IMR-90 (cell line): ENCODE measurements at regions not wholly inside any gene's neighbourhood (a gene's known extent, or its start where the extent isn't known, plus 50 kb on each side); places are given as distances from the start of the nearest gene placed in this dataset.

Source experiments
- ATAC-seq: fragments of 200-7000 bp; cut with Tn5 transposase; 2 replicates; pipeline ENCODE4 v1.9.1; 2020; ENCODE audit warnings: low read depth, mild to moderate bottlenecking, moderate library complexity
- BruUV-seq: library from RNA; stranded (reverse); fragments of 400-500 nt; replicated peaks from 2 replicates; lab custom pipeline; 2021; lab: Mats Ljungman, UMichigan
- CTCF ChIA-PET: fragments of 300-600 bp; formaldehyde crosslinking; extraction: SDS; loops from one replicate; lab custom pipeline; 2021; ENCODE audit warnings: antibody characterized with exemption; lab: Yijun Ruan, JAX
- POLR2A ChIA-PET: fragments of 300-600 bp; sonication (Branson Sonifier 250); formaldehyde crosslinking; loops from one replicate; lab custom pipeline; 2022; ENCODE audit warnings: antibody characterized with exemption; ENCODE audit not compliant: unreplicated experiment; lab: Charles Lee
- DNase-seq: peaks from one replicate; pipeline ENCODE4 v3.0.0; 2013
- H2AFZ ChIP-seq: replicated peaks from 2 replicates; pipeline ENCODE3; 2013; ENCODE audit warnings: low read length, mild to moderate bottlenecking; ENCODE audit not compliant: poor library complexity
- H2AK5ac ChIP-seq: 2 replicates; pipeline ENCODE4 v1.6.1; 2013; ENCODE audit warnings: low read depth, low read length, inconsistent platforms
- H2AK9ac ChIP-seq: replicated peaks from 2 replicates; pipeline ENCODE3; 2013; ENCODE audit warnings: mild to moderate bottlenecking, low read depth, low read length, moderate library complexity; ENCODE audit not compliant: poor library complexity
- H2BK120ac ChIP-seq: 2 replicates; pipeline ENCODE4 v1.6.1; 2013; ENCODE audit warnings: low read depth, low read length, inconsistent platforms
- H2BK15ac ChIP-seq: 3 replicates; pipeline ENCODE4 v1.6.1; 2013; ENCODE audit warnings: low read depth, low read length, inconsistent platforms
- H2BK20ac ChIP-seq: 2 replicates; pipeline ENCODE4 v1.6.1; 2013; ENCODE audit warnings: low read depth, mild to moderate bottlenecking, inconsistent platforms, low read length, moderate library complexity
- H2BK5ac ChIP-seq: 2 replicates; pipeline ENCODE4 v1.6.1; 2013; ENCODE audit warnings: mild to moderate bottlenecking, low read depth, low read length, inconsistent platforms; ENCODE audit not compliant: poor library complexity, severe bottlenecking
- H3K14ac ChIP-seq: replicated peaks from 2 replicates; pipeline ENCODE4 v1.6.1; 2013; ENCODE audit warnings: low read depth, low read length, inconsistent platforms
- H3K18ac ChIP-seq: 2 replicates; pipeline ENCODE4 v1.6.1; 2013; ENCODE audit warnings: low read depth, low read length, control low read depth
- H3K23ac ChIP-seq: 2 replicates; pipeline ENCODE4 v1.6.1; 2013; ENCODE audit warnings: low read depth, low read length, inconsistent platforms
- H3K27ac ChIP-seq: 2 replicates; pipeline ENCODE4 v1.5.1; 2013; ENCODE audit warnings: mild to moderate bottlenecking, control low read depth, low read length; ENCODE audit not compliant: insufficient read depth
- H3K27me3 ChIP-seq: 2 replicates; pipeline ENCODE4 v1.6.1; 2013; ENCODE audit warnings: low read length; ENCODE audit not compliant: control insufficient read depth, insufficient read depth
- H3K36me3 ChIP-seq: 2 replicates; pipeline ENCODE4 v1.6.1; 2013; ENCODE audit warnings: low read length, mixed read lengths; ENCODE audit not compliant: control insufficient read depth, insufficient read depth
- H3K4ac ChIP-seq: 2 replicates; pipeline ENCODE4 v1.6.1; 2013; ENCODE audit warnings: low read depth, low read length, inconsistent platforms
- H3K4me1 ChIP-seq: 2 replicates; pipeline ENCODE4 v1.6.1; 2013; ENCODE audit warnings: low read length, mixed read lengths; ENCODE audit not compliant: control insufficient read depth, insufficient read depth
- H3K4me2 ChIP-seq: 2 replicates; pipeline ENCODE4 v1.6.1; 2013; ENCODE audit warnings: low read depth, mild to moderate bottlenecking, control low read depth, low read length, moderate library complexity
- H3K4me3 ChIP-seq: 2 replicates; pipeline ENCODE4 v1.5.1; 2013; ENCODE audit warnings: low read depth, mild to moderate bottlenecking, control low read depth, low read length, moderate library complexity; ENCODE audit not compliant: insufficient read depth
- H3K56ac ChIP-seq: 2 replicates; pipeline ENCODE4 v1.6.1; 2013; ENCODE audit warnings: low read length, inconsistent platforms; ENCODE audit not compliant: insufficient read depth; ENCODE audit errors: extremely low read depth
- H3K79me1 ChIP-seq, 2 experiments: 2 replicates each; pipeline ENCODE4 v1.6.1; 2013; ENCODE audit warnings: low read length in 2 of 2, inconsistent platforms in 1 of 2, low read depth in 1 of 2
- H3K9ac ChIP-seq: 2 replicates; pipeline ENCODE4 v1.6.1; 2013; ENCODE audit warnings: low read depth, low read length, control low read depth
- H3K9me1 ChIP-seq: 2 replicates; pipeline ENCODE4 v1.6.1; 2013; ENCODE audit warnings: low read length, inconsistent platforms; ENCODE audit not compliant: insufficient read depth
- H3K9me3 ChIP-seq: 2 replicates; pipeline ENCODE4 v1.6.1; 2013; ENCODE audit warnings: low read length; ENCODE audit not compliant: control insufficient read depth, insufficient read depth
- H4K20me1 ChIP-seq: 2 replicates; pipeline ENCODE4 v1.6.1; 2013; ENCODE audit warnings: low read length, inconsistent platforms; ENCODE audit not compliant: insufficient read depth
- H4K5ac ChIP-seq: 2 replicates; pipeline ENCODE4 v1.6.1; 2013; ENCODE audit warnings: mild to moderate bottlenecking, low read depth, low read length, control low read depth
- H4K8ac ChIP-seq, 2 experiments: 2 replicates each; pipeline ENCODE4 v1.6.1; 2013; ENCODE audit warnings: low read depth in 2 of 2, low read length in 2 of 2, control low read depth in 1 of 2, inconsistent platforms in 1 of 2
- H4K91ac ChIP-seq: 2 replicates; pipeline ENCODE4 v1.6.1; 2013; ENCODE audit warnings: low read depth, low read length, inconsistent platforms; ENCODE audit not compliant: insufficient read depth
- CEBPB ChIP-seq: IDR thresholded peaks from 2 replicates; pipeline ENCODE4 v1.6.1; 2012; ENCODE audit warnings: low read depth, low read length, improper control_type of control experiment
- CHD1 ChIP-seq: IDR thresholded peaks from 2 replicates; pipeline ENCODE4 v1.6.1; 2012; ENCODE audit warnings: low read depth, low read length, improper control_type of control experiment
- CTCF ChIP-seq: conservative IDR thresholded peaks from 2 replicates; pipeline ENCODE4 v1.5.1; 2012; ENCODE audit warnings: mild to moderate bottlenecking, low read depth, low read length, improper control_type of control experiment
- ELK1 ChIP-seq: fragments of 150-350 bp; IDR thresholded peaks from 2 replicates; pipeline ENCODE4 v1.6.1; 2016; ENCODE audit warnings: low read depth, mild to moderate bottlenecking, low read length, moderate library complexity, borderline replicate concordance
- FOS ChIP-seq: fragments of 150-350 bp; IDR thresholded peaks from 2 replicates; pipeline ENCODE4 v1.6.1; 2016; ENCODE audit warnings: low read depth, low read length
- MAFK ChIP-seq: IDR thresholded peaks from 2 replicates; pipeline ENCODE4 v1.6.1; 2012; ENCODE audit warnings: low read depth, low read length, improper control_type of control experiment
- MAZ ChIP-seq: IDR thresholded peaks from 2 replicates; pipeline ENCODE4 v1.6.1; 2012; ENCODE audit warnings: low read depth, mild to moderate bottlenecking, low read length, improper control_type of control experiment, moderate library complexity, borderline replicate concordance
- MXI1 ChIP-seq: IDR thresholded peaks from 2 replicates; pipeline ENCODE4 v1.6.1; 2012; ENCODE audit warnings: low read depth, mild to moderate bottlenecking, low read length, moderate library complexity, borderline replicate concordance
- NFE2L2 ChIP-seq: fragments of 150-350 bp; IDR thresholded peaks from 2 replicates; pipeline ENCODE4 v1.6.1; 2016; ENCODE audit warnings: low read depth, mild to moderate bottlenecking, low read length
- POLR2A ChIP-seq: IDR thresholded peaks from 2 replicates; pipeline ENCODE4 v1.6.1; 2012; ENCODE audit warnings: mild to moderate bottlenecking, low read depth, low read length
- RAD21 ChIP-seq: IDR thresholded peaks from 2 replicates; pipeline ENCODE4 v1.6.1; 2012; ENCODE audit warnings: low read length, improper control_type of control experiment
- RCOR1 ChIP-seq: IDR thresholded peaks from 2 replicates; pipeline ENCODE4 v1.6.1; 2012; ENCODE audit warnings: mild to moderate bottlenecking, low read length, improper control_type of control experiment; ENCODE audit not compliant: insufficient replicate concordance
- RFX5 ChIP-seq: IDR thresholded peaks from 2 replicates; pipeline ENCODE4 v1.8.0; 2012; ENCODE audit warnings: low read depth, mild to moderate bottlenecking, low read length, moderate library complexity
- SMC3 ChIP-seq: fragments of 150-350 bp; IDR thresholded peaks from 2 replicates; pipeline ENCODE4 v1.6.1; 2016; ENCODE audit warnings: low read depth, mild to moderate bottlenecking, antibody characterized with exemption, low read length, moderate library complexity
- WGBS, 2 experiments: methylation state at CpG; one replicate each; pipeline versions ENCODE4 v1.1.5 to v1.1.7; 2013; ENCODE audit warnings: missing lambda C conversion rate in 2 of 2; ENCODE audit not compliant: insufficient read length in 1 of 2; ENCODE audit errors: extremely low coverage in 2 of 2; 5-methylcytosine and 5-hydroxymethylcytosine counted together
- dilution Hi-C: fragments of 300-500 bp; cut with HindIII; formaldehyde crosslinking; loops from one replicate; pipeline ENCODE4 v1.14.3; 2018; ENCODE audit warnings: low sequenced_read_pairs; ENCODE audit not compliant: unreplicated experiment
- in situ Hi-C: fragments of 300-500 bp; cut with MboI; formaldehyde crosslinking; loops from 3 replicates; pipeline ENCODE4 v1.14.3; 2019; ENCODE audit warnings: low sequenced_read_pairs, inconsistent platforms, mixed read lengths
- intact Hi-C: fragments of 100-400 bp; cut with micrococcal nuclease; formaldehyde crosslinking; loops from 2 replicates; pipeline ENCODE4 v1.10.0; 2022
- TF ChIP-seq, protein P1 (sequence below): fragments of 150-350 bp; IDR thresholded peaks from 2 replicates; pipeline ENCODE4 v1.6.1; 2017; ENCODE audit warnings: mild to moderate bottlenecking, antibody characterized with exemption, low read length, low read depth

- Histone ChIP-seq H3K4me1 (no peaks in the 10 kb centered on the region; the same call in 1 of the 2 replicates), H3K4me2 (no peak overlapping the region), H3K56ac (no peak overlapping the region), H3K14ac (no peak overlapping the region), H3K79me1 (no peaks in the 10 kb centered on the region), H3K4me3 (no peak overlapping the region), H4K5ac (no peak overlapping the region), H2BK120ac (no peak overlapping the region), H3K9me3 (no peaks in the 10 kb centered on the region), H3K23ac (no peak overlapping the region), H2AK5ac (no peak overlapping the region), H4K91ac (no peak overlapping the region), H3K18ac (no peak overlapping the region), H3K4ac (no peak overlapping the region), H2BK5ac (no peak overlapping the region), H4K8ac (no peak overlapping the region), H3K36me3 (no peaks in the 10 kb centered on the region), H3K9ac (no peak overlapping the region), H2AK9ac (no peak overlapping the region), H3K27me3 (no peaks in the 10 kb centered on the region), H3K27ac (no peak overlapping the region), H2BK15ac (no peak overlapping the region), H4K20me1 (no peaks in the 10 kb centered on the region), H3K9me1 (no peaks in the 10 kb centered on the region), H2AFZ (no peak overlapping the region), H2BK20ac (no peak overlapping the region)
- WGBS, 2 experiments: no CpG with 5 or more reads among the region's 5 CpGs
- CTCF ChIA-PET: no interaction called here
- in situ Hi-C loops (no loop called here), intact Hi-C loops (no loop called here), dilution Hi-C loops (no loop called here)
- POLR2A ChIA-PET: no interaction called here
- ATAC-seq (no peak), DNase-seq (no peak)
- BruUV-seq: no TSS peak
- TF ChIP-seq CHD1 (no peak), MXI1 (no peak), RCOR1 (no peak), CTCF (no peak), RFX5 (no peak), NFE2L2 (no peak), RAD21 (no peak), POLR2A (no peak), FOS (no peak), MAFK (no peak), CEBPB (no peak), MAZ (no peak), SMC3 (no peak), ELK1 (no peak)
- TF ChIP-seq, protein P1, sequence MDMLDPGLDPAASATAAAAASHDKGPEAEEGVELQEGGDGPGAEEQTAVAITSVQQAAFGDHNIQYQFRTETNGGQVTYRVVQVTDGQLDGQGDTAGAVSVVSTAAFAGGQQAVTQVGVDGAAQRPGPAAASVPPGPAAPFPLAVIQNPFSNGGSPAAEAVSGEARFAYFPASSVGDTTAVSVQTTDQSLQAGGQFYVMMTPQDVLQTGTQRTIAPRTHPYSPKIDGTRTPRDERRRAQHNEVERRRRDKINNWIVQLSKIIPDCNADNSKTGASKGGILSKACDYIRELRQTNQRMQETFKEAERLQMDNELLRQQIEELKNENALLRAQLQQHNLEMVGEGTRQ: no peak
Observed at GRCh38 chr7:17440831-17441230, 142.4 kb downstream of the AHR start.
